ENCODE measurements at regions not wholly inside any gene's neighbourhood (a gene's known extent, or its start where the extent isn't known, plus 50 kb on each side); places are given as distances from the start of the nearest gene placed in this dataset.

DNA sequence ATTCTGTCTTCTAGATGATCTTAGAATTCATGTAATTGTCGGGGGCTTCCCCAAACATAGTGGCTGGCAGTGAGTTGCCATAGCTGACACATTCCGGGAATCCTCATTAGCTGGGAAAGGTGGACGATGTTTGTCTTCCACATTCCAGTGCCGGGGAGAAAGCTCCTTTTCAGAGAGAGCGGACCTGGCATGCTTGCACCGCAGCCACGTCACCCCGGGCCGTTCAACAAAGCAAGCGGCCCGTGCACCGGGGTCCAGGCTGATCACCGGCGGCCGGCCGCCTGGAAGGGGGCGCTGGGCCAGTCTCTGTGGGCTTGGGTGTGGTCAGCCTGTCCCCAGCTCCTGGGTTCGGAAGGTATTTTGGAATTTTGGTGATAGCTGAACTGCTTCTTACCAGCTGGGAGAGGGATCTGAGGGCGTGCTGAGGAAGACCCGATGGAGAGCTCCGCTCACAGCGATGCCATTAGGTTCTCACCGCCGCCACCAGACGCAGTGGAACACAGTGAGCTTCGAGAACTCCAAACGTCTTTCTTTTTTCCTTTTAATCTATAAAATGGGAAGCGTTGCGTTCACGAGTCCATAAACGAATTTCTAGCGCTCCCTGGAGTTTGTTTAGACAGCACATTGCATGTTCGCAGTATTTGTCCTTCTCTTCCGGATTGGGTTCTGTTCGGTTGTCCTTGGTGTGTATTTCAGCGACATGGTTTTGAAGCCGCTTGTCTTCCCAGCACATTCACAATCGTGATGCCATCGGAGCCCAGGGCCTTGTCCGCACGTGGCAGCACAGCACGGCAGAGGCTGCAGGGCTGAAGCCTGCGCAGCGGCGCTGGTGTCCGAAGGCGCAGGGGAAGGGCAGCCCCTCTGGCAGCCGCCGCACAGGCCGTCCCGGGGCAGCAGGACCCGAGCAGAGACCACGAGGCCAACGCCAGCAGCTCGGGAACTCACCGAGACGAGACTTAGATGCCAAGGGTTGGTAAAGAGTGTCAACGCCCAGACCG, 557.6 kb downstream of the QKI start:
- Histone ChIP-seq H3K9me3 (ENCODE audit: insufficient read depth, low read depth, low read length) (no peaks in the 10 kb centered on the region; the same call in 1 of the 2 replicates), H3K79me2 (ENCODE audit: insufficient read depth, low read length) (no peaks in the 10 kb centered on the region), H3K9me2 (replicated peaks; ENCODE audit: low read depth, low read length) (no peaks in the 10 kb centered on the region), H3K9ac (ENCODE audit: low read depth, low read length, poor library complexity, severe bottlenecking) (no peak overlapping the region), H3K4me3 (ENCODE audit: low read length, poor library complexity, severe bottlenecking) (no peak overlapping the region), H3K4me1 (ENCODE audit: insufficient read depth, low read length, poor library complexity, severe bottlenecking) (no peaks in the 10 kb centered on the region), H3F3A (ENCODE audit: low read depth) (no peaks in the 10 kb centered on the region), H3K36me3 (ENCODE audit: insufficient read depth, low read length) (no peaks in the 10 kb centered on the region), H2AFZ (ENCODE audit: low read length) (no peak overlapping the region), H3K27me3 (ENCODE audit: insufficient read depth, low read length, poor library complexity, severe bottlenecking) (no peaks in the 10 kb centered on the region), H3K4me2 (ENCODE audit: low read depth, low read length, poor library complexity, severe bottlenecking) (no peak overlapping the region), H4K20me1 (ENCODE audit: insufficient read depth, low read length, poor library complexity, severe bottlenecking) (no peaks in the 10 kb centered on the region)
- TF ChIP-seq, protein P1, sequence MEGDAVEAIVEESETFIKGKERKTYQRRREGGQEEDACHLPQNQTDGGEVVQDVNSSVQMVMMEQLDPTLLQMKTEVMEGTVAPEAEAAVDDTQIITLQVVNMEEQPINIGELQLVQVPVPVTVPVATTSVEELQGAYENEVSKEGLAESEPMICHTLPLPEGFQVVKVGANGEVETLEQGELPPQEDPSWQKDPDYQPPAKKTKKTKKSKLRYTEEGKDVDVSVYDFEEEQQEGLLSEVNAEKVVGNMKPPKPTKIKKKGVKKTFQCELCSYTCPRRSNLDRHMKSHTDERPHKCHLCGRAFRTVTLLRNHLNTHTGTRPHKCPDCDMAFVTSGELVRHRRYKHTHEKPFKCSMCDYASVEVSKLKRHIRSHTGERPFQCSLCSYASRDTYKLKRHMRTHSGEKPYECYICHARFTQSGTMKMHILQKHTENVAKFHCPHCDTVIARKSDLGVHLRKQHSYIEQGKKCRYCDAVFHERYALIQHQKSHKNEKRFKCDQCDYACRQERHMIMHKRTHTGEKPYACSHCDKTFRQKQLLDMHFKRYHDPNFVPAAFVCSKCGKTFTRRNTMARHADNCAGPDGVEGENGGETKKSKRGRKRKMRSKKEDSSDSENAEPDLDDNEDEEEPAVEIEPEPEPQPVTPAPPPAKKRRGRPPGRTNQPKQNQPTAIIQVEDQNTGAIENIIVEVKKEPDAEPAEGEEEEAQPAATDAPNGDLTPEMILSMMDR (conservative IDR thresholded peaks at IDR 0.05; ENCODE audit: low read length), result no peak
- TF ChIP-seq EZH2phosphoT487 (IDR thresholded peaks at IDR 0.05; ENCODE audit: borderline replicate concordance), result no peak

GRCh38 chr6:163970846-163971564, 556.5 kb downstream of the QKI start:
- Histone ChIP-seq H3K9me2 (replicated peaks; ENCODE audit: low read depth, low read length) (no peaks in the 10 kb centered on the region), H3K4me3 (ENCODE audit: low read length, poor library complexity, severe bottlenecking) (no peak overlapping the region), H3F3A (ENCODE audit: low read depth) (no peaks in the 10 kb centered on the region), H3K36me3 (ENCODE audit: insufficient read depth, low read length) (no peaks in the 10 kb centered on the region), H3K9me3 (ENCODE audit: insufficient read depth, low read depth, low read length) (no peaks in the 10 kb centered on the region; the same call in 1 of the 2 replicates), H3K4me1 (ENCODE audit: insufficient read depth, low read length, poor library complexity, severe bottlenecking) (no peaks in the 10 kb centered on the region), H2AFZ (ENCODE audit: low read length) (no peak overlapping the region), H3K4me2 (ENCODE audit: low read depth, low read length, poor library complexity, severe bottlenecking) (no peak overlapping the region), H3K9ac (ENCODE audit: low read depth, low read length, poor library complexity, severe bottlenecking) (no peak overlapping the region), H3K27me3 (ENCODE audit: insufficient read depth, low read length, poor library complexity, severe bottlenecking) (no peaks in the 10 kb centered on the region), H4K20me1 (ENCODE audit: insufficient read depth, low read length, poor library complexity, severe bottlenecking) (no peaks in the 10 kb centered on the region), H3K79me2 (ENCODE audit: insufficient read depth, low read length) (no peaks in the 10 kb centered on the region)
- TF ChIP-seq, protein P1 (conservative IDR thresholded peaks at IDR 0.05; ENCODE audit: low read length), result no peak
- no peak for TF ChIP-seq EZH2phosphoT487 (IDR thresholded peaks at IDR 0.05; ENCODE audit: borderline replicate concordance)

DNA sequence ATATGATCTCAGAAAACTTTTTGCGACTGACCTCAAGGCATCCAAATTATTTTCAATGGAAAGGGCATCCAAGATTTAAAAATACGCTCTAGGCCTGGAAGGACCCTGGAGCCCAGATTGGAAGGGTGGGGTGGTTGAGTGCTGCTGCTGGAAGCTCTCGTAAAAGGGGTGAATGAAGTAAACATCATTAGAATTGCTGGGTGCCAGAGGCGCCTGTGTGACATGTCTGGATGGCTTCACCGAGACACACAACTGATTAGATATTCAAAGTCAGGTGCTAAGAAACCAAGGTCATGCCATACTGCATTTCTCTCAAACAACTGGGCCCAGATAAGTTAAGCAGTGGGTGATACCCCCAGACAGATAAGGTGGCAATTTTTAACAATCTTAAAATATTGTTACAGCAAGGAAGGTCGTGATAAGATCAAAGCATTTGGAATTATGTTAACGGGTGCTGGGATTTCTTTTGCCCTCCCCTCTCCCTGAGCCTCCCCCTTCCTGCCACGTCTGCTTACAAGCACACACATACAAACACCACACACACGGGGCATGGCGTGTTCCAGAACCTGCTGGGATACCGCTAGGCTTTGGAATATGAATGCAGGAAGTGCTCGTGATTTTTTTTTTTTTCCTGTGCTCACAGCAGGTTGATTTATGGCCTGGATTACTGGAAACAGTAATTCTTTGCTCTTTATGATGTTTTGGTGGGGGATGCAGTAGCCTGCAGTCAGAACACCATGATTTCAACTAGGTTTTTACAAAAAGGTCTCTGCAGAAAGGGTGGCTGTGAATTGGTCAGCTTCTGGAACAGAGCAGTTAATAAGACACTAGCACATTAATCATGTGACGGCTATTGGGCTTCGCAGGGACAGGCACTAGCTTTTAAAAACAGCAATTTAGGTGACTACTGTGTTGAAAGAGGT, 551.2 kb downstream of the QKI start:
- H3F3A ChIP-seq (ENCODE audit: low read depth), result no peaks in the 10 kb centered on the region
- H3K9me3 ChIP-seq (ENCODE audit: insufficient read depth, low read depth, low read length), result no peaks in the 10 kb centered on the region; the same call in 1 of the 2 replicates
- H3K27me3 ChIP-seq (ENCODE audit: insufficient read depth, low read length, poor library complexity, severe bottlenecking), result no peaks in the 10 kb centered on the region
- H3K4me2 ChIP-seq (ENCODE audit: low read depth, low read length, poor library complexity, severe bottlenecking), result no peak overlapping the region
- H3K4me3 ChIP-seq (ENCODE audit: low read length, poor library complexity, severe bottlenecking), result no peak overlapping the region
- H3K79me2 ChIP-seq (ENCODE audit: insufficient read depth, low read length), result no peaks in the 10 kb centered on the region
- H3K4me1 ChIP-seq (ENCODE audit: insufficient read depth, low read length, poor library complexity, severe bottlenecking), result no peaks in the 10 kb centered on the region
- H3K9ac ChIP-seq (ENCODE audit: low read depth, low read length, poor library complexity, severe bottlenecking), result no peak overlapping the region
- no peak overlapping the region for H2AFZ ChIP-seq (ENCODE audit: low read length)
- TF ChIP-seq EZH2phosphoT487 (IDR thresholded peaks at IDR 0.05; ENCODE audit: borderline replicate concordance), result no peak
- TF ChIP-seq, protein P1 (conservative IDR thresholded peaks at IDR 0.05; ENCODE audit: low read length), result no peak
- no peaks in the 10 kb centered on the region for H3K9me2 ChIP-seq (replicated peaks; ENCODE audit: low read depth, low read length)
- no peaks in the 10 kb centered on the region for H3K36me3 ChIP-seq (ENCODE audit: insufficient read depth, low read length)
- H4K20me1 ChIP-seq (ENCODE audit: insufficient read depth, low read length, poor library complexity, severe bottlenecking), result no peaks in the 10 kb centered on the region
